DMS153 (cell line): ENCODE measurements at regions not wholly inside any gene's neighbourhood (a gene's known extent, or its start where the extent isn't known, plus 50 kb on each side); places are given as distances from the start of the nearest gene placed in this dataset.
"Not testable (repeated sequence)": the region's sequence is repeated elsewhere in the genome, so short reads cannot be mapped to it uniquely, and the experiment has no call there.

Source experiments
- DNase-seq: peaks from one replicate; lab custom pipeline; 2025; lab: John Stamatoyannopoulos, UW

DNA sequence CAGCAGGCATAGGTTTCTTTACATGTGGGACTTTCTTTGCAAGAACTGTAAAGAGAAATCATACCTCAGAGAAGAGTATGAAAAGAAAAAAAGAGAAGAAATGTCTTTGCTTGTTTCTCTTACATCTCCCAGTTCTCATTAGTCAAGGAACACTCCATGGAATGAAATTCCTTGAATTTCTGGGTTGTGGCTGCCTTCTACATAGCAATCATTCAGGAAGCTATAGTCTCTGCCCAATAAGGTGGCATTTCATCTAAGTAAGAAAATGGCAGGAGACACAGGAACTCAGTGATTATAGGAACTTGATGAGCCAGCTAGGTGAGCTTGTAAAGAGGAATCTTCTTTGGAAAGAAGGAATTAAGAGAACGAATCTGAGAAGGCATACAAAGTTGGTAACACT lies 197.0 kb upstream of the FKBP1C start:
- no peak for DNase-seq

GRCh38 chr6:63022631-63023030 lies 188.6 kb upstream of the FKBP1C start:
- no peak for DNase-seq

- DNase-seq: no peak
These were observed 187.5 kb upstream of the FKBP1C start for GRCh38 chr6:63023726-63024125.

DNA sequence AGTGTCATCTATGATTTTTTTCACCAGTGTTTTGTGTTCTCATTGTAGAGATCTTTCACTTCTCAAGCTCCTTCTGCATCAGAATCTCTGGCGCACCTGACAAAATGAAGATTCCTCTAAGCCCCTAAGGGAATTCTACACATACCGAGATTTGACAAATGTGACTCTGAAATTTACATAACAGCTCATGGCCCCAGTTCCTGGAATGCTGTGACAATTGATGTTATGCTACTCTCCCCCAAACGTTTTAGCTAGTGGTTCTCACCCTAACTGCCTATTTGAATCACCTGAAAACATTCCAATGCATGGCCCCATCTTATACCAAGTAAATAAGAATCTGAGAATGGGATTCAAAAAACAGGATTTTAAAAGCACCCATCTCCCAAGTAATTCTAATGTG lies 162.1 kb upstream of the FKBP1C start:
- DNase-seq: no peak

GRCh38 chr6:63053206-63053605 lies 158.1 kb upstream of the FKBP1C start:
- DNase-seq: not testable (repeated sequence)

DNA sequence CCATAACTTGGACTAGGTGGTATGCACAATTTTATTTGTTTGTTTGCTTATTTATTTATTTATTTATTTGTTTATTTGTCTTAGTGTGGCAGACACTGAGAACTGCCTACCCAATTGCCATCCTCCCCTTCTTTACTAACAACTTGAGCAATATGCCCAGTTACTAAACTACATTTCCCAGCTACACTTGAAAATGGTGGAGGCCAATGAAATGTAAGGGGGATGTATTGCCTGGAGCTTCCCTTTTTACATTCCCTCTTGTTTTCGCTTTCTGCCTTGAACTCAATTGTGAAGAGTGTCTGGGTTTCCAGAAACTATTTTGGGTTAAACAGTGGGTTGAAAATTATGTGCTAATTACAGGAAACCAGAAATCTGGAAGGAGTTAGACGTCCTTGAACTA lies 152.7 kb upstream of the FKBP1C start:
- DNase-seq: no peak

DNA sequence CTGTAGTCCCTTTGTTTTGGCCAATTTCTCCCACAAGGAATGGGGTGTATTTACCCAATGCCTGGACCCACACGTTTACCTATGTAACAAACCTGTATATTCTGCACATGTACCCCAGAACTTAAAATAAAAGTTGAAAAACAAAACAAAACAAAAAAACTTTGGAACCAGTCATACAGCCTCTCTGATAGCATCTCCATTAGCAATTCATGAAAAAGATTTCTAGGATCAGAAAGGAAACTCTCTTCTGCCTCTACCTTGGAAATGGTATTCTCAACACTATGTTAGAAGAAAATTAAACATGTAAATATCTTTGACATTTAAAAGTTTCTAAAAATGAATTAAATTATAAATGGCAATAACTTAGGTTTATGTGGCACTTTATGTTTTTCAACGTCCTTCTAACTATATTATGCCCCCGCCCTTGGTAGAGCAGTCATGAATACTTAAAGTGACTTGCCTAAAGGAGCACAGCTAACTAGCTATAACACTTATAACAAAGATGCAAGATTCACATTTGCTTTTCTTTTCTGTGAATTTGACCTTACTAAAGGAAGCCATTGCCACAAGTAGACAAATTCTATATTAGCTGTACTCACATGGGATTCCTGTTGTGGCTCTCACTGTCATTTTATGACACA lies 147.5 kb upstream of the FKBP1C start:
- DNase-seq: no peak

DNA sequence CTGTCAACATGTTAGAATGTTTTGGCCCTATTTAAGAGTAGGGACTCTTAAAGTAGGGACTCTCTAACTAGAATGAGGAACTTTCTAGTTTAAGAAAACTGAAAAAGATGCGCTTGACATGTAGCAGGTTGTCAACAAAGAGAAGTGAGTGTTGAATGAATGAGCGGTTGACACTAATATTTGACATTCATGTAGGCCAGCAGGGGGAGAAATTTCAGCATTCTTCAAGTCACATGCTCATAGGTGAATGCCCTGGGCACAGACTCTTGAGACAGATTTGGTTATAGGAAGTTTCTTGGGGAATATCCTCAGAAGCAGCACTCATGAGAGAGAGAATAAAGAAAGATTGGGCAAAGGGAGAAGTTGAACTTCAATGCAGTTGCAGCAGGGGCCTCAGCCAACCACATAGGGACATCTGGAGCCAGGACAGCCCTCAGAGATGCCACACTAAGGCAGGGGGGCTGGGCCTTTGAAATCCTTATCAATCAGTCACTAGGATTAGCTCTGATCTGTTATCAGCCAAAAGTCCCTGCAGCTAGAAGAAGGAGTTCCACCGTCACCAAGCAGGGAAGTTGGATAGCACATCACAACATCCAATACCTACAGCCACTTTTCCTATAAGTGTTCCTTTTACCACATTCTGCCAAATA lies 145.1 kb upstream of the FKBP1C start:
- DNase-seq: no peak

GRCh38 chr6:63094947-63095346 lies 116.3 kb upstream of the FKBP1C start:
- DNase-seq: no peak

GRCh38 chr6:63097222-63097621 lies 114.0 kb upstream of the FKBP1C start:
- DNase-seq: no peak

DNA sequence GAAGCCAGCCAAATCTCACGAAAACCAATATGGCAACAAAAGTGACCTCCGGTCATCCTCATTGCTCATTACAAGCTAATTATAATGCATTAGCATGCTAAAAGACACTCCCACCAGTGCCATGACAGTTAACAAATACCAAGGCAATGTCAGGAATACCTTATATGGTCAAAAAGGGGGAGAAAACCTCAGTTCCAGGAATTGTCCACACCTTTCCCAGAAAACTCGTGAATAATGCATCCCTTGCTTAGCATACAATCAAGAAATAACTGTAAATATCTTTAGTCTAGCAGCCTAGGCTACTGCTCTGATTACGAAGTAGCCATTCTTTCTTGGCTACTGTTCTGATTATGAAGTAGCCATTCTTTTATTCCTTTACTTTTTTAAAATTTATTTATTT lies 112.5 kb upstream of the FKBP1C start:
- no peak for DNase-seq

DNA sequence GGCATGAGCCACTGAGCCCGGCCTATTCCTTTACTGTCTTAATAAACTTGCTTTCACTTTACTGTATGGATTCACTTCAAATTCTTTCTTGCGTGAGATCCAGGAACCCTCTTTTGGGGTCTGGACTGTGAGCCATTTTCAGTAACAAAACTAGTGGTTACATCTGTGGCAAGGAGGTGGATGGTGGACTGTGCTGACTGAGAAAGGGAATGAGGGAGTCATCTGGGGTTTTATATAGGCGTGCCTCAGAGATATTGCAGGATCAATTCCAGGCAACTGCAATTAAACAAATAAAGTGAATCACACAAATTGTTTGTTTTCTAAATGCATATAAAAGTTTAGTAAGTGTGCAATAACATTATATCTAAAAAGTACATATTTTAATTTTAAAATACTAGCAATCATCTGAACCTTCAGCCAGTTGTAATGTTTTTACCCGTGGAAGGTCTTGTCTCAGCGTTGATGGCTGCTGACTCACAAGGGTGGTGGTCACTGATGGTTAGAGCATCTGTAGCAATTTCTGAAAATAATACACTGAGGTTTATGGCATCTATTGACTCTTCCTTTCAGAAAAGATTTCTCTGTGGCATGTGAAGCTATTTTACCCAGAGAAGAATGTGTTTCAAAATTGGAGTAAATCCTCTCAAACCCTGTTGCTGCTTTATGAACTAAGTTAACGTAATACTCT lies 111.4 kb upstream of the FKBP1C start:
- no peak for DNase-seq

- DNase-seq: no peak
These were observed 96.6 kb upstream of the FKBP1C start for GRCh38 chr6:63114610-63115211.

GRCh38 chr6:63121166-63121565 lies 90.1 kb upstream of the FKBP1C start:
- no peak for DNase-seq

- DNase-seq: no peak
These were observed 71.2 kb upstream of the FKBP1C start for GRCh38 chr6:63140114-63140513.

- DNase-seq: no peak
These were observed 70.5 kb upstream of the FKBP1C start for GRCh38 chr6:63140692-63141318.

DNA sequence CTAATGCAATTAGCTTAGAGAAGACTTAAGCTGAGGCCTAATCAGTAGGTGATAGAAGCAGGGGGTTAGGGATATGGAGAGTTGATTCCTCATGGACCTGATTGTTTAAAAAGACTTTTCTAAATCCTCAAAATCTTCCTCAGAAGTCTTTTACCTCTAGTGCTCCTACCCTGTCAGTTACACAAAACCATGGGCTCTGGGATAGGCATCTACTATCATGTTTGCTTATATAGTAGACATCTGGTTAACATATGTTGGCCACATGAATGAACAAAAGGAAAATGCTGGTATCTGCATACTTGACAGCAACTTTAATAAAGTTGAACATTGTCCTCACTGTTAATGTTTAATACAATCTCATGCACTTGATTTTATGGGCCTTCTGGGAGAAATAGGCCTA lies 61.5 kb upstream of the FKBP1C start:
- no peak for DNase-seq

DNA sequence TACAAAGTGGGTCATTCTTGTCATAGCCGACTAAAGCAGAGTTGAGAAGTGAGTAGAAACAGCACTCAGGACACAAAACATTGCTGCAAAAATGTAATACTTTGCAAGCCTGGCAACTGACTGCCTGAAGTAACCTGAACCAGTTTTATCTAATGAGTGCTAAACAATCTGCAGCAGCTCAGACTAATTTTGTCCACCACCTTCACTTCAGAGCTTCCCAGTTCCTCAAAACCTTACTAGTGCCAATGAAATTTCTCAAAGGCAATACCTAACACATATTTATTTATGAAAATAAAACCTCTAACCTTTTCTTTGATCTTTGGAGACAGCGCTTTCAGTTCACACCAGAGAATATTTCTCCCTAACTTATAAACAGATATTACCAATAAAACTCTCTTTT lies 56.7 kb upstream of the FKBP1C start:
- no peak for DNase-seq
